Left cardiac atrium (tissue), 4 donors: ENCODE measurements at regions not wholly inside any gene's neighbourhood (a gene's known extent, or its start where the extent isn't known, plus 50 kb on each side); places are given as distances from the start of the nearest gene placed in this dataset.

Experiments used
- ATAC-seq, 2 donors: fragments of 200-7000 bp; cut with Tn5 transposase; one replicate each; pipeline ENCODE4 v1.9.1; 2020; ENCODE audit warnings: mild to moderate bottlenecking in 2 of 2, moderate library complexity in 2 of 2
- DNase-seq: peaks from one replicate; pipeline ENCODE4 v3.0.0-alpha.2; 2020
- intact Hi-C, 2 donors: fragments of 100-400 bp; cut with DNase I; formaldehyde crosslinking; loops; one replicate each; pipeline versions ENCODE4 v1.14.1 to v1.15.1; 2022 to 2023
- donor health status: DM: no; HTN: yes; CAD: no.
- donor health status: DM: no; HTN: yes; CAD: no; lungs with severe emphysema.
- donor health status: DM: yes; HTN: yes; CAD: no.
- donor health status: Dilated cardiomyopathy.

DNA sequence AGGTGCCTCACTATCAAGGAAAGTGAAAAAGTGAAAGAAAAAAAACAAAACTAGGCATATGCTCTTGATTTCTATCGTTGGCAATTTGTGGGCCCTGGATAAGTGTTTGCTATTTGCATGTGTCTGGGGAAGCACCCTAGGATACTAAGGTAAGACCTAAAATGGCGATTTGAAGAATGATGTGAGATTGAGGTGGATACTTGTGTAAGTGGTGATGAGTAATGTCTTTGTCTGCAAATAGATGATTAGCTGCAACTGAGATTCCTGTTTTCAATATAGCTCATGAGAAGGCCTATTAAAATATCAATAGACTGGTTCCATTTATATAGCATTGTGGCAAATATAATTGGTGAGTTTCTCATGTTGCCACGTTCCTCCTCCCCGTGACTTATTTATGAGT lies 261.7 kb downstream of the NEDD1 start:
- no peak for ATAC-seq
- intact Hi-C loops: no loop called here
- DNase-seq: no peak

DNA sequence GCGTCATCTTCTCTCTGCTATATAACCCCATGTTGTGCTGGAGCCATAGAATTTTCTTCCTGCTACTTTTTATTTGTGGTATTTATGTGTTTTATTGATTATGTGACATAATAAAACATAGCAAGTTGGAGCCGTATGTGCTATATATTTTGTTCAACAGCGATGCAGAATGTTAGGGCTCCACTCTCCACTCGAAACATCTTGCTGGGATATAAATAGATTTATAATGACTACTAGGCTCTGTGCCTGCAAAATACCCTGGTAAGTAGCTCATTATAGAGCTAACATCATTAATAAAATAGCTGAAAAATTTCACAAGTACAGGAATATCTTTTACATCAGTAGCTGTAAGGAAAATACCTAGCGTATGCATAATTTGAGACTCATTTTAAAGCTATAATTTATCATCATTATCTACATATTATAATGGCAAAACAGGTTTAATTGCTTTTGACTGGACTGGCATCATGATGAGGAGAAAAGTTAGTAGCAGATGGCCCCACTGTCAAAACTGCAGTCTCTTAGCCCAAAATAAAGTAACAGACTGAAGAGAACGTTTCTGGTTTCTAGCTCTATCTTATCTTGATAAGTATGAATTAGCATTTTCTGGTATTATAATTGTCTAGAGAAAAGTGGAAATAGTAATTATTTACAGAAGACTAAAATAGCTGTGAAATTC lies 263.0 kb downstream of the NEDD1 start:
- ATAC-seq (no peak), DNase-seq (no peak)
- intact Hi-C loops: no loop called here

DNA sequence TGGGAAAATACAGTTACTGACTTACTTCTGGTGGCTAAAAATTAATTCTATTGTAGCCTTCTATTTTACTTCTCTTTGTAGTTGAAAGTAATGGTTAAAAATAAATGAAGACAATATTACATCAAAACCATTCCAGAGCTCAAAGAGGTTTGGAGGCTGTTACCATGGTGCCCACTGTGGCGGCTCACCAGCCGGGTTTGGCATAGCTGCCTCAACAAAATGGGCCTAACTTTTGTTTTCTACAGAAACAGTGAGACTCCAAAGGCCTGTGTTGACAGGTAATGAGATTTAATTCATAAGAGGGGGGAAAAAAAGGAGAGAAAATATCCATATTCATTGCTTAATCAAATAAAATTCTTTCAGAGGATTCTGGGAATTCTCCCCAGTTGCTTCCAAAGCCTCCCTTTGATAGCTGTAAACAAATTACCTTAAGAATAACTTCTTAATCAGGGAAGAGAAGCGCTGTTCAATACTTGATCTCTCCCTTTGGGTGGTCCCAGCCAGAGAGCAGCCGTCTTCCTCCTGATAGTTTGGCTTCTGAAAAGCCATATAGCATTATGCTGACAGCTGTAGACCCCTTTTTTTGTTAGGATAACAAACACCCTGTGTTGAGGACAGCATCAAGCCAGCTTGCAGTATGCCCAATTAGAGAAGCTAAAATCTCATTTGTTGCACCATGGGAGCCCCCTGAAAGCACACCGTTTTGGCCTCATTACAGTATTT lies 266.8 kb downstream of the NEDD1 start:
- intact Hi-C loops: no loop called here
- DNase-seq: no peak

DNA sequence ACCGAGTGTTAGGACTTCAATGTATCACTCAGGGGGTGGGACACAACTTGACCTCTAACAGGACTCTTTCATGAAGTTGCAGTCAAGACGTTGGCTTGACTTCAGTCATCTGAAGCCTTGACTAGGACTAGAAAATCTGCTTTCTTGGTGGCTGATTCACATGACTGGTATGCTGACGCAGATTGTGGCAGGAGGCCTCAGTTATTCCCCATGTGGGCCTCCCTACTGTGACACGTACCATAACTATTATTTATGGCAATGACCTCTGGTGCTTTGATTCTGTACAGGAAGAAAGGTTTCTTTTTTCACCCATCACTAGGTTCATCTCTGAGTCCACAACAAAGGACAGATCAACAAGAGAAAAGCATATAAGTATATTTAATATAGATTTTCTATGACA lies 270.4 kb downstream of the NEDD1 start:
- intact Hi-C loops: no loop called here
- no peak for ATAC-seq
- DNase-seq: no peak

More for the DNA sequence above, 266.8 kb downstream of the NEDD1 start:
- ATAC-seq: no peak

DNA sequence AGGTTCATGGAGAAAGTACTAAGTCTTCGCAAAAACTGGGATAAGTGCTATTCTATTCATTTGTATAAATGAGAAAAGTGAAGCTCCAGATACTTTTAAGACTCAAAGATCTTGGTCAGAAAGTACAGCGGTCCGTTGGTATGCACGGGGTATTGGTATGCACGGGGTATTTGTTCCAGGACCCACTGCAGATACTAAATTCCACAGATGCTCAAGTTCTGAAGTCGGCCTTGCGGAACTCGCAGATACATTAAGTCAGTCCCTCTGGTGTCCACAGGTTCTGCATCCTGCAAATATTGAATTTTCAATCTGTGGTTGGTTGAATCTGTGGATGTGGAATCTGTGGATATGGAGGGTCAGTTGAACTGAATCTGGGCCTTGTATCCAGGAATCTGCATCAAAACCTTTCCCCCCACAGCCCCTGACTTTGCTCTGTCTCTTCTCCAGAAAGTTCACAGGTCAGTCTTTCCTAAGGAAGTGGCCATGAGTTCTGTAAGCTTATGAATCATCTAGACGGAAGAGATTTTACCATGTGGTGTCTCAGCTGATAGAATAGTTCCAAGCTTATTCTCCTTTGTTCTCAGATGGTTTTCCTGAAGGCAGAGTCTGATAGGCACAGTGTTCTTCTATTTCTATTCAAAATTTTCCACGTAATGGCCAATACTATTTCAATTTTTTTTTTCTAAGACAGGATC lies 274.7 kb downstream of the NEDD1 start:
- intact Hi-C loops: no loop called here
- DNase-seq: no peak

DNA sequence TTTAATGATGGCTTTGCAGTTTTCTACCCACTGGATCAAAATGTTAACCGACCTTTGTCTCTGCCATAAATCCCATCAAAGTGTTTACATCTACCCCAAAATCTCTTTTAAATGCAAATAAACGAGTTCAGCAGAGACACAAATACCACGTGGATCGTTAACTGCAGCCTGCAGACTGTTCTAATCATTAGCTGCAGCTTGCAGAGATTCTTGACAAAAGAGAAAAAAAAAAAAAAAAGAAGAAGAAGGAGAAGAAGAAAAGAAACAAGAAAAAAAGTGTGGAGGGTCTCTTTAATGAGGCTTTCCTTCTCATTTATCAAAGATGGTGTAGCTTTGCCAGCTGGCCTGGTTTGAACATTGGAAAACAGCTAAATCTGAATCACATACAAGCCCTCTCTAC lies 275.7 kb downstream of the NEDD1 start:
- DNase-seq (no peak), ATAC-seq (no peak)
- intact Hi-C loops: no loop called here

More for the DNA sequence above, 274.7 kb downstream of the NEDD1 start:
- no peak for ATAC-seq

DNA sequence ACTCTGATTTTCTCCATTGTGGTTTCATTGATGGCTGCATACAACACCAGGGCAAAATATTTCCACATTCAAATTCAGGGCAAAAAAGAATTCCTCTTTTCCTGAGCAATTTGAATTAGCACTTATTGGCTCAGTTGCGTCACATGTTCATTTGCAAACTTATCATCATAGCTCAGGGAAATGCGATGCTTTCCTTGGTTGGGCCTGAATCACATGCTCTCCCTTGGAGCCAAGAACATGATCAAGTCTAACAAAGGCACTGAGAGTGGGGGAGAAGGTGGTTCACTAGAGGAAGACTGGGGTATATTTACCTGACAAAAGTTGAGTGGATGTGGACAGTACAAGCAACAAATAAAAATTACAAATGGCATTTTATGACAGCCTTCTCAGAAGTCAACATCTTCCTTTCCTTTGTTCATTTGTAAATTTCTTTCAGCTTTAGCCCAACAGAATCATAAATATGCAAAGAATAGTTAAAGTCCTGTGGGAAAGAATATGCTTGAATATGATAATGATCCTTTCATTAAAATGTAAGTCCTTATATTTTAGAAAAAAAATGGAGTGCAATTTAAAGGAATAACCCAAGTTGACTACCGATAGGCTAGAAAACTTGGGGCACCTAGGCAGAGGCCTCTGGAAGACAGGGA lies 277.2 kb downstream of the NEDD1 start:
- no peak for ATAC-seq
- DNase-seq: no peak

DNA sequence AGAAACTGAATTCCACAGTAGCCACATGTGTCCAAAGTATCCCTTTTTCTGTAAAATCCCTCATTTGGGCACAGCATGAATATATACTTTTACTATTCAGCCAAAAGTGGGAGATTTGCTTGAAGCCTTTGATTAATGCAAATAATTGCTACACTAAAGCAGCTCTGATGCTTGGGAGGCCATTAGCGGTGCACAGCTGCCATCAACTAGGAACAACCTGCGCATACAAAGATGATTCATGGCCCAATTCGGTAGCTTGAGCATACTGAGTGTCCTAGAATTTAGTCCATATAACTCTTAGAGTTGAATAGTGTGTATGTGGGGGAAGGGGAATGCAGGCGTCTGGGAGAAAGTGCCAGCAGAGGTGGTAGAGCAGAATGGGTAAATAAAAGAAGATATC lies 277.0 kb upstream of the RMST start:
- intact Hi-C loops: no loop called here
- no peak for DNase-seq
- ATAC-seq: no peak

More for the DNA sequence above, 277.2 kb downstream of the NEDD1 start:
- intact Hi-C loops: no loop called here

DNA sequence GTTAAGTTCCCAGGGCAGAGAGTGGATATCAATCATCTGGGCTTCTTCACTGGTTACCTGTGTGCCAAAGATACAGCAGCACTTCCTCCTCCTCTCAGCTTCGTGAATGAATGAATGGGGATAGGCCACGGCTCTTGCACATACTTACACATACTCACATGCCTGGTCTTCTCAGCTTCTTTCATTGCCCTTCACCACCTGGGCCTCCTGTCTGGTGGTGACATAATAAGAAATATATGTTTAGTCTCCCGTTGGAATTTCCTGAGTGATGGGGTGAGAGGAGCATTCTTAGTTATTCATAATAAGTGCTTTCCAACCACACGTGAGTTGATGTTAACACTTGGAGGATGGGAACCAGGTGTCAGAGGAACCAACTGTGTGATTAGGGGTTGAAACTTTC lies 268.1 kb upstream of the RMST start:
- DNase-seq: no peak
- no peak for ATAC-seq
- intact Hi-C loops: no loop called here

DNA sequence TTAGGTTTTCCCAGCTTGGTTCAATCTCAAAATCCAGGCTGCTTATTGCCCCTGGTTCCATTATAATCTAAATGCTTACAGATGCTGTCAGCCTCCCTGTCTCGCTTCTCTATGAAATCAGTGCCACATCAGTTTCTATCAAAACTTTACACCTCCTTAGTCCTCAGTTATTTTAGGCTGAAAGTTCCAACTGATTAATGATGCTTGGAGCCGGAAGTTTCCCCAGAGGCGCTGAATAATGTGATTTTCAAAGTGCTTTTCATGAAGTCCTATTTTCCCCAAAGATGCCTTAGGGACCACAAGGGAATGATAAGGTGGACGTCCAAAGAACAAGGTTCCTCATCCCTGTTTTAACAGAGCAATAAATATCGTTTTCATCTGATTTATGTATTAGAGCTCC lies 262.4 kb upstream of the RMST start:
- no peak for ATAC-seq
- no peak for DNase-seq
- intact Hi-C loops: no loop called here

DNA sequence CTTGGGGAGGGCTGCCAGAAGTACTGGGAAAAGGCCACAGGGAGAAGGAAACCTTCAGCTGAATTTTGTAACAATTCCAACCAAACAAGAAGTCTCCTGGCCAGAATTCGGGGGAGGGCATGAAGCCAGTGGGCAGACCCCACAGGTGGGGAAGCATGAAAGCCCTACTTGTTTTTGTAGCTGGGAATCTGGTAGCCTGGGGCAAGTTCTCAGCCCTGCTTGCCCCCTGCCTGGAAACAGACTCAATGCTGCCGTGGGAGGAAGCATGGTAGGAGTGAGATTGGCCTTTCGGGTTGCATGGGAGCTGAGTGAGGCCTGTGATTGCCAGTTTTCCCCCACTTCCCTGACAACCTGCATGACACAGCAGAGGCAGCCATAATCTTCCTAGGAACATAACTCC lies 259.2 kb upstream of the RMST start:
- no peak for ATAC-seq
- no peak for DNase-seq
- intact Hi-C loops: no loop called here

DNA sequence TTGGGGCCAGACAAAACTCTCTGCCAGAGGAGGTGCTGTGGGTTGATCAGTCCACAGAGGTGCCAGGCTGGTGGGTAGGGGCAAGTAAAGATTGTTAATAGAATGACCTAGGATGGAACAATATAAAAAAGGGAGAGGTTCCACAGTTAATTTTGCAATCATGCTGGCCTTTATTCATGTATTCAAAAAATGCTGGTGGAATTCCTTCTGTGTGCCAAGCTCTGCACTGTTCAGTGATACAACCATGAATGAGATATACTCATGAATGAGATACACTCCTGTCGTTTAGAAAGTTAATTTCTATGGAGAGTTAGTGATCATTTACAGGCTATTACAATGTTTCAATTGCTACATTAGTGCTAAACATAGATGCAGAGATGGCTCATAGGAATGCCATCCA lies 252.6 kb upstream of the RMST start:
- ATAC-seq (no peak), DNase-seq (no peak)
- intact Hi-C loops: no loop called here

DNA sequence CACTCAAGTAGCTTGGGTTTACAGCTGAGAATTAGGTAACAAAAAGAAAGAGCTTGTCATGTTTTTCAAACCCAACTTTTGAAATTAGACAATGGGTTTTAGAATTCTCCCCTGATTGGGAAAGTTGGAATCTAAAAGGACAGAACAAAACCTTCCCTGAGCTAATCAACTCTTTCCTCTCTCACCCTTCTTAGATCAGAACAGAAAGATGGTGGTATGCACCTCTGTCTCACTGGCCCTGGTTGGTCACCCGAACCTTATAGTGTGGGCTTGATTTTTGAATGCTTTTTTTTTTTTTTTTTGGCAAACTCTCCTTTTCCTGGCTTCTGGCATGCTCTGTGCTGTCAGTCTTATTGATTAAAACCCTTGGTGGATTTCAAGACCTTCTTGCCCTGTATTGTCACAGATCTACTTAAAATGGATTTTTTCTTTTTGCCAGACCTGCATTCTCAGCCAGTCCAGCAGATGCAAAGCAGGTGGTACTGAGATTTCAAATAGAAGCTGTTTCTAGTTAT lies 251.1 kb upstream of the RMST start:
- no peak for ATAC-seq
- DNase-seq: no peak
- intact Hi-C loops: no loop called here

DNA sequence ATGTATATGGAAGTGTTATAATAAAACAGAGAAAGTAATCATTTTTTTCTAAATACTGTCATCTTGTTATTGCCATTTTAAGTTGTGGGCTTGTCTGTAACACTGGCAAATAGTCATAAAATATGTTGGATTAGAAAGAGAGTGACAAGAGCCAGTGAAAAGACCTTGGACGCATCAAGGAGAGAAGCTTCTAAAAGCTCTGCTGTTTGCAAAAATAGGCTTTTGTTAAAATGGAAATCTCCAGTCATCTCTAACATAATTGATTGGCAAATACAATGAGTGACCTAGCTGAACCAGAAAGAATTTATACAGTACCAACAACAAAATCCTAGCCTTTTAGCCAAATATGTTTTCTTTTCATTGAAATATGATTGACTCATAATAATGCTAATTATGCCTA lies 245.8 kb upstream of the RMST start:
- intact Hi-C loops: no loop called here
- ATAC-seq: no peak
- DNase-seq: no peak

DNA sequence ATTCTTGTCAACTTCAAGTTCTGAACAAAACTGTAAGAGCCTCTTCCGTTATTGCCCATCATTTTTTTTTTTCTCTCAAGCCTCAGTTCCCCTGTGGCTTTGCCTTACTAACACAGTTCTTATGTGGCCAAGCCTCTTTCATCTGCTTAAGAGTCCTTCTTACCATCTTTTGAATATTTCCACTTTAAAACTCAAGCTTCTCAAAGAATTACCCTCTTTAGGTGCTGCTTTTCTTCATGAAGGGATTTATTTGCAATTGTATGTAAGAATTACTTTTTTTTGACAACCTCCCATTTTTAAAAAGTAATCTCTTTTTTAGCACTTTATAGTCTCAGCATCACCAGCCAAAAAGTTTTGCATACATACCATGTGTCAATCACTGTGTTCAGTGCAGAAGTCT lies 240.2 kb upstream of the RMST start:
- ATAC-seq (no peak), DNase-seq (no peak)
- intact Hi-C loops: no loop called here

DNA sequence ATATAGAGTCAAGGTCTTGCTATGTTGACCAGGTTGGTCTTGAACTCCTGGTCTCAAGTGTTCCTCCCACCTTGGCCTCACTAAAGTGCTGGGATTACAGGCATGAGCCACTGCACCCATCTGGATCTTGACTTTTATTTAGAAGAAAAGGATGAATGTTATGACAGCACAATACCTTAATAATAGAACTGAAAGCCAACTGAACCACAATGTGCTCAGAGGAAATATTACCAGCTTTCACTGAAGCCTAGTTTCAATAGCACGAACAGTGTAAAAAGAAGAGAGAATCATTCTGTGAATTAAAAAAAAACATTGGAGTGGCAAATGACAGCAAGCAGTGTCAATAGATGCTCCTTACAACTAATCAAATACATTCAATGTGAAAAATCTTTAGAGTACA lies 239.2 kb upstream of the RMST start:
- intact Hi-C loops: no loop called here
- DNase-seq (no peak), ATAC-seq (no peak)

DNA sequence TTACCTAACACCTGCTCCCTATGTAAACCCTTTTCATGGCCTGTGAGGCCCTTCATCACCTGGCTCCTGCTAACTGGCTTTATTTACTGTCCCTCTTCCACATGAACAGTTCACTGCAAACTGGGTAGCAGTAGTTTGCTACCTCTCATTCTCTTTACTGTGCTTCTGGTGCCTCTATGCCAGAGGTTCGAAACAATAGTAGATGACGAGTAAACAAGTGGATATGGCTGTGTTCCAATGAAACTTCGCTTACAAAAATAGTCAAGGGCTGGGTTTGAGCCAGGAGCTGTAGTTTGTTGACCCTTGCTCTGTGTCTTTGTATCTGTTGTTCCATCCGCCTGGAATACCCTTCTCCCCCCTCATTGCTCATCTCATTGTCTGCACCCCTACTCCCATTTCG lies 233.6 kb upstream of the RMST start:
- no peak for ATAC-seq
- intact Hi-C loops: no loop called here

DNA sequence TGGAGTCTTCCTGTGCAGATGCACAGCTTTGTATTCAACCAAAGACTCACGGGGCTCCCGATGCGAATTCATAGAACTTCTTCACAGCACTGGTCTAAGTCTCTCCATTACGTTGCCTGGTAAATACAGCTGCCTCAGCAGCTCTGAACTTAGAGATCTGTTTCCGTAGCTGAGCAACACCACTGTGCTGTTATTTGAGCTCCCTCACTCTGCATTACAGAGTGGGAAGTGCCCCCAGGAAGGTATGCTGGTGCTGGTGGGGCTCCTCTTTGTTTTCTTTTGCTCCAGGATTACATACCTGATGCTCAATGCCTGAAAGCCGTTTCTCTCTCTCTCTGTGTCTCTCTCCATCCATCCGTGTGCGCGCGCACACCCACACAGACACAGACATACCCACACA lies 227.5 kb upstream of the RMST start:
- no peak for DNase-seq
- no peak for ATAC-seq
- intact Hi-C loops: no loop called here

More for the DNA sequence above, 233.6 kb upstream of the RMST start:
- no peak for DNase-seq

DNA sequence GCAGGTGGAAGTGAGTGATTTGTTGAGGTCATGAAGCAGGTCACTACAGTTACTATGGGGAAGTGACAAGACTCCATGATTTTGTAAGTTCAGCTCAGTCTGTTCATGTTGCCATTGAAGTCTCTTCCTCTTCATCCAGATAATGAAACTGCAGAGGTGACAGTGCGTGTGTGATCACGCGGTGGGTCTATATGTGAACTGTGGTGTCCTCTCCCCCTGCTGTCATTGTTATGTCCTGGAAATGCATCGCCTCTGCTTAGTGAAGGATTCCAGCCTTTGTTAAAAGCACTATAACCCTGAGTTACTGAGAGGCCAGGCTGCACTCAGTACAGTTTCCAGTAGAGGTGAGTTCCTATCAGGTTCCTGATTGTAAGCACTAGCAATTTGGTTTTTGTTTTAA lies 216.2 kb upstream of the RMST start:
- intact Hi-C loops: no loop called here
- no peak for DNase-seq
- ATAC-seq: no peak

DNA sequence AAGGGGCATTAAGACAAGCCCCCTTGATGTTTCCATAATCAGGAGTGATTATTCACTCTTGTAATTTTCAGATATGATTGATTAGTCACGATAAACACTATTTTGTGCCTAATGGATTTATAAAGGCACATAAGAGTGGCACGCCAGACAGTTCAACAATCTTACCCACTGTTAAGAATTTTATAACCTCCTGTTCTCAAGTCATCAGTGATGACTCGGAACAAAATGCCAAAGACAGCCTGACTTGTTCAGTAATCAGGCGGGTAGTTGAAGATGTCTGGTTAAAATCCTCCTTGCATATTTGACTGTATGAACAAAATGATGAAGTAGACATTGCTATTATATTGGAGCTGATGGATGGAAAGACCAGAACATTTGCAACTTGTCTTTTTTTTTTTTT lies 212.1 kb upstream of the RMST start:
- ATAC-seq (no peak), DNase-seq (no peak)
- intact Hi-C loops: no loop called here
